Gastroesophageal sphincter (tissue), 3 donors: ENCODE measurements at regions not wholly inside any gene's neighbourhood (a gene's known extent, or its start where the extent isn't known, plus 50 kb on each side); places are given as distances from the start of the nearest gene placed in this dataset.

Experiments
- CTCF ChIP-seq, 4 experiments: fragments of 200-600 bp in 2 of 4; fragments of 450-650 bp in 2 of 4; sonication (generic) in 1 of 4; IDR thresholded peaks; one replicate each; pipeline ENCODE4 v1.5.1; 2017 to 2019; ENCODE audit warnings: antibody characterized with exemption in 4 of 4, mild to moderate bottlenecking in 2 of 4, moderate library complexity in 2 of 4
- EP300 ChIP-seq: sonication (generic); formaldehyde crosslinking; IDR thresholded peaks from one replicate; pipeline ENCODE4 v1.6.1; 2017; ENCODE audit warnings: antibody characterized with exemption, mild to moderate bottlenecking

GRCh38 chr4:177052211-177052934 is 257.3 kb upstream of the NEIL3 start:
- TF ChIP-seq EP300 (no peak), CTCF (IDR thresholded peaks at IDR 0.05) (no peak)
